Lung (tissue), 11 donors: ENCODE measurements at regions not wholly inside any gene's neighbourhood (a gene's known extent, or its start where the extent isn't known, plus 50 kb on each side); places are given as distances from the start of the nearest gene placed in this dataset.
"Not testable (repeated sequence)": the region's sequence is repeated elsewhere in the genome, so short reads cannot be mapped to it uniquely, and the experiment has no call there.

ENCODE experiments used
- ATAC-seq: fragments of 200-7000 bp; cut with Tn5 transposase; one replicate; pipeline ENCODE4 v1.9.1; 2020; ENCODE audit warnings: moderate number of reproducible peaks; ENCODE audit not compliant: insufficient read depth, low FRiP score
- DNase-seq, 3 donors: peaks; one replicate each; pipeline ENCODE4 v3.0.0-alpha.2; 2013 to 2017
- H3K27ac ChIP-seq, 2 donors: one replicate each; pipeline ENCODE4 v1.5.1; 2013; ENCODE audit warnings: mild to moderate bottlenecking in 2 of 2, moderate library complexity in 2 of 2, control low read depth in 1 of 2, inconsistent platforms in 1 of 2, low read depth in 1 of 2, low read length in 1 of 2
- H3K27me3 ChIP-seq, 3 donors: one replicate each; pipeline ENCODE4 v1.5.1; 2013; ENCODE audit warnings: low read length in 2 of 3; ENCODE audit not compliant: control insufficient read depth in 3 of 3, insufficient read depth in 3 of 3
- H3K36me3 ChIP-seq, 4 donors: one replicate each; pipeline ENCODE4 v1.5.1; 2013; ENCODE audit warnings: low read length in 4 of 4, mild to moderate bottlenecking in 1 of 4, moderate library complexity in 1 of 4; ENCODE audit not compliant: control insufficient read depth in 4 of 4, insufficient read depth in 4 of 4
- H3K4me1 ChIP-seq, 5 donors: one replicate each; pipeline ENCODE4 v1.5.1; 2013; ENCODE audit warnings: low read length in 5 of 5, mild to moderate bottlenecking in 2 of 5, moderate library complexity in 1 of 5; ENCODE audit not compliant: control insufficient read depth in 5 of 5, insufficient read depth in 5 of 5
- H3K4me3 ChIP-seq: one replicate; pipeline ENCODE4 v1.5.1; 2013; ENCODE audit warnings: mild to moderate bottlenecking, control low read depth, moderate library complexity
- H3K9ac ChIP-seq, 2 donors: one replicate each; pipeline ENCODE4 v1.5.1; 2013; ENCODE audit warnings: low read length in 2 of 2, control low read depth in 1 of 2; ENCODE audit not compliant: insufficient read depth in 1 of 2
- H3K9me3 ChIP-seq, 4 donors: one replicate each; pipeline ENCODE4 v1.5.1; 2013; ENCODE audit warnings: low read length in 3 of 4, mild to moderate bottlenecking in 1 of 4, moderate library complexity in 1 of 4; ENCODE audit not compliant: control insufficient read depth in 4 of 4, insufficient read depth in 3 of 4
- CTCF ChIP-seq: IDR thresholded peaks from 2 replicates; pipeline ENCODE4 v1.5.1; 2012; ENCODE audit warnings: mild to moderate bottlenecking; ENCODE audit errors: control extremely low read depth, extremely low read depth
- WGBS, 2 donors: extraction: QIAGEN DNeasy Blood & Tissue Kit; methylation state at CpG; one replicate each; pipeline ENCODE4 v1.1.7; 2013; 5-methylcytosine and 5-hydroxymethylcytosine counted together
- donor health status: control.
- donor health status: control.
- donor health status: Bipolar disorder and iron deficiency.
- donor health status: healthy.
- donor health status: DM: yes; HTN: yes; CAD: no.

DNA sequence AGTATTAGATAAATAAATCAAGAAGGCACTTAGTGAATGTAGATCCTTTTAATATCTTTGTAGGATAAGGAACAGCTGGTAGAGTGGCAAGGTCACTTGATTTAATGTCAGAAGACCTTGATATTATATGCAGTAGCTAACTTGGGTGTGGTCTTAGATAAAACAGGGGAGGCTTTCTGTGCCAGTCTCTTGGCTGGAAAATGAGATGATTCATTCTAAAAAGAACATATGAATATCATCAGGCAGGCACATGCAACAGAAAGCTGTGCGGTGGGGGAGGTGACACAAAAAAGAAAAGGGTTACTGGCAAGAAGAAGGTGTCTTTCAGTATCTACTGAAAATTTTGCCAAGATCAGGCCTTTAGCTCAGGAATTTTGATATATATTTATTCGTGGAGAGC is 931.7 kb upstream of the CELF4 start:
- WGBS, 2 donors = 72 to 86% methylated on average over 2 of the region's 2 CpGs
- no peak for TF ChIP-seq CTCF
- Histone ChIP-seq H3K27me3 (no peaks in the 10 kb centered on the region), H3K36me3 (no peaks in the 10 kb centered on the region), H3K4me3 (no peak overlapping the region), H3K9ac (no peak overlapping the region), H3K9me3 (no peaks in the 10 kb centered on the region), H3K4me1 (no peaks in the 10 kb centered on the region), H3K27ac (no peak overlapping the region)
- no peak for ATAC-seq
- no peak for DNase-seq

DNA sequence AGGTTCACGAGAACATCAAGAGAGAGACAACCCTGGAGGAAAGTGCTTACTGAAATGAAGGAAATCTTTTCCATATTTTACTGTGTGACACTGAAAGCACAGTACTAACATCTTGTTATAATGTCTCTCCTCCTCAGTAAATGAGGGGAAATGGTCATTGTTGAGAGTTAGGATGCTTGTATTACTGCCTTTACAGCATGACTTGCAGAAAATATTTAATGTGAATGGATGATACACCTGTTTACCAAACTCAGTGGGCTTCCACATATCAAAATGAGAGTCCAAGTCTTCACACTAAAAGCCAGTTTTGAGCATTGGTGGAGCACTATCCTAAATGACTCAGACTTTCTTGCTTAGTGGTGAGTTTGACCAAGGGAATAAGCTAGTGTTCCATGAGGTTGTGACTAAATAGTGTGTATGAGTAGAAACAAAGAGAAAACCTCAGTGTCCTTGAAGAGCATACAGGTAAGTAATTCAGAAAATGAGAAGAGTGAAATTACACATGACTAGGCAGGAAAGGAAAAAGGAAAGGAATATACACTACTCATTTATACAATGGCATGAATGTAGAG is 930.7 kb upstream of the CELF4 start:
- no peak for TF ChIP-seq CTCF
- DNase-seq (no peak), ATAC-seq (no peak)
- Histone ChIP-seq H3K27me3 (no peaks in the 10 kb centered on the region), H3K4me3 (no peak overlapping the region), H3K27ac (no peak overlapping the region), H3K36me3 (no peaks in the 10 kb centered on the region), H3K9me3 (no peaks in the 10 kb centered on the region), H3K4me1 (no peaks in the 10 kb centered on the region), H3K9ac (no peak overlapping the region)
- WGBS, 2 donors = 86 to 96% methylated on average over 1 of the region's 1 CpG

DNA sequence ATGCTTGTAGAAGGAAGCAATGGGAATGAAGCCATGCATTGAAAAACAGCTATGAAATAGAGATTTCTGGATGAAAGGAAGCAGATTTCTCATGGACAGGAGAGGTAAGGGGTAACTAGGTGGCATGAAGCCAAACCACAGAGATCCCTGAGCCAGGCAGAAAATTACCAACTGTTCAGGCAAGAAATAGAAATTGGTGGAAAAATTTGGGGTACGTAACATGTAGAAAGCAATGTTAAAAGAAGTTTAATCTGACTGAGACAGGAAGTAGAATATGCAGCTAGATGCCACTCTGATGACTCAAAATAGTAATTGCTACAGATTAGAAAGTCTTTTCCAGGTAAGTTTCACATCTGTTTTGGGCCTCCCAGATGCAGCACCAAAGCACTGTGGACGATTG is 928.5 kb upstream of the CELF4 start:
- no peaks in the 10 kb centered on the region for H3K36me3 ChIP-seq
- H3K9ac ChIP-seq = no peak overlapping the region
- no peaks in the 10 kb centered on the region for H3K4me1 ChIP-seq
- H3K27ac ChIP-seq = no peak overlapping the region
- H3K27me3 ChIP-seq = no peaks in the 10 kb centered on the region
- 13 to 25% methylated on average over 2 of the region's 2 CpGs for WGBS, 2 donors
- no peaks in the 10 kb centered on the region for H3K9me3 ChIP-seq
- no peak for DNase-seq
- no peak overlapping the region for H3K4me3 ChIP-seq
- no peak for ATAC-seq
- TF ChIP-seq CTCF = no peak

- WGBS, 2 donors = 83 to 85% methylated on average over 4 of the region's 4 CpGs
- no peaks in the 10 kb centered on the region for H3K36me3 ChIP-seq
Observed at GRCh38 chr18:38491195-38491594, 925.6 kb upstream of the CELF4 start.

GRCh38 chr18:38489721-38490120 is 924.1 kb upstream of the CELF4 start:
- not testable (repeated sequence) for H3K4me3 ChIP-seq, ATAC-seq, H3K27ac ChIP-seq, H3K9ac ChIP-seq, H3K4me1 ChIP-seq, H3K36me3 ChIP-seq, DNase-seq, H3K9me3 ChIP-seq, H3K27me3 ChIP-seq
- whole genome bisulfite sequencing, 2 donors = 80 to 84% methylated on average over 8 of the region's 8 CpGs

More at GRCh38 chr18:38491195-38491594, 925.6 kb upstream of the CELF4 start:
- ATAC-seq (no peak), DNase-seq (no peak)
- H3K9ac ChIP-seq = no peak overlapping the region
- H3K4me3 ChIP-seq = no peak overlapping the region
- H3K9me3 ChIP-seq = no peaks in the 10 kb centered on the region
- H3K27ac ChIP-seq = no peak overlapping the region
- no peak for TF ChIP-seq CTCF
- H3K4me1 ChIP-seq = no peaks in the 10 kb centered on the region
- no peaks in the 10 kb centered on the region for H3K27me3 ChIP-seq
